ENCODE measurements at regions not wholly inside any gene's neighbourhood (a gene's known extent, or its start where the extent isn't known, plus 50 kb on each side); places are given as distances from the start of the nearest gene placed in this dataset.

GRCh38 chr2:149984311-149984710, 396.7 kb upstream of the MMADHC start:
- TF ChIP-seq ZNF274 (IDR thresholded peaks at IDR 0.05; ENCODE audit: low read depth, low read length), result no peak
- no peak for TF ChIP-seq SUZ12 (IDR thresholded peaks at IDR 0.05; ENCODE audit: extremely low read depth, insufficient read depth, insufficient read length)
- no peak for TF ChIP-seq YY1 (IDR thresholded peaks at IDR 0.05; ENCODE audit: insufficient read depth, insufficient read length)
- no peaks in the 10 kb centered on the region for H3K27me3 ChIP-seq (ENCODE audit: insufficient read depth, insufficient read length)
- H3K4me3 ChIP-seq (ENCODE audit: insufficient read length, low read depth), result no peak overlapping the region
- no peaks in the 10 kb centered on the region for H3K36me3 ChIP-seq (ENCODE audit: insufficient read depth, insufficient read length, low read length)
- no peaks in the 10 kb centered on the region for H3K4me1 ChIP-seq (ENCODE audit: insufficient read depth, insufficient read length)
- H3K9me3 ChIP-seq (ENCODE audit: insufficient read depth, low read length), result no peaks in the 10 kb centered on the region
- DNase-seq (ENCODE audit: low read depth, low spot score), result no peak
- no peak overlapping the region for H3K9ac ChIP-seq (ENCODE audit: insufficient read length, low read depth)

- DNase-seq (ENCODE audit: low read depth, low spot score), result no peak
Observed at GRCh38 chr2:149972066-149972465, 384.5 kb upstream of the MMADHC start.

GRCh38 chr2:149954981-149955600, 367.5 kb upstream of the MMADHC start:
- no peak for TF ChIP-seq ZNF274 (IDR thresholded peaks at IDR 0.05; ENCODE audit: low read depth, low read length)
- TF ChIP-seq YY1 (IDR thresholded peaks at IDR 0.05; ENCODE audit: insufficient read depth, insufficient read length), result no peak
- TF ChIP-seq SUZ12 (IDR thresholded peaks at IDR 0.05; ENCODE audit: extremely low read depth, insufficient read depth, insufficient read length), result no peak
- DNase-seq (ENCODE audit: low read depth, low spot score), result no peak
- H3K36me3 ChIP-seq (ENCODE audit: insufficient read depth, insufficient read length, low read length), result no peaks in the 10 kb centered on the region
- H3K4me3 ChIP-seq (ENCODE audit: insufficient read length, low read depth), result no peak overlapping the region
- no peaks in the 10 kb centered on the region for H3K27me3 ChIP-seq (ENCODE audit: insufficient read depth, insufficient read length)
- no peaks in the 10 kb centered on the region for H3K9me3 ChIP-seq (ENCODE audit: insufficient read depth, low read length)
- no peak overlapping the region for H3K9ac ChIP-seq (ENCODE audit: insufficient read length, low read depth)
- H3K4me1 ChIP-seq (ENCODE audit: insufficient read depth, insufficient read length), result no peaks in the 10 kb centered on the region

More at GRCh38 chr2:149972066-149972465, 384.5 kb upstream of the MMADHC start:
- H3K9ac ChIP-seq (ENCODE audit: insufficient read length, low read depth), result no peak overlapping the region
- no peak overlapping the region for H3K4me3 ChIP-seq (ENCODE audit: insufficient read length, low read depth)
- no peaks in the 10 kb centered on the region for H3K27me3 ChIP-seq (ENCODE audit: insufficient read depth, insufficient read length)
- no peaks in the 10 kb centered on the region for H3K36me3 ChIP-seq (ENCODE audit: insufficient read depth, insufficient read length, low read length)
- H3K9me3 ChIP-seq (ENCODE audit: insufficient read depth, low read length), result no peaks in the 10 kb centered on the region
- H3K4me1 ChIP-seq (ENCODE audit: insufficient read depth, insufficient read length), result no peaks in the 10 kb centered on the region
- TF ChIP-seq ZNF274 (IDR thresholded peaks at IDR 0.05; ENCODE audit: low read depth, low read length) (no peak), SUZ12 (IDR thresholded peaks at IDR 0.05; ENCODE audit: extremely low read depth, insufficient read depth, insufficient read length) (no peak), YY1 (IDR thresholded peaks at IDR 0.05; ENCODE audit: insufficient read depth, insufficient read length) (no peak)

GRCh38 chr2:149953627-149954026, 366.1 kb upstream of the MMADHC start:
- DNase-seq (ENCODE audit: low read depth, low spot score), result no peak
- TF ChIP-seq YY1 (IDR thresholded peaks at IDR 0.05; ENCODE audit: insufficient read depth, insufficient read length) (no peak), SUZ12 (IDR thresholded peaks at IDR 0.05; ENCODE audit: extremely low read depth, insufficient read depth, insufficient read length) (no peak), ZNF274 (IDR thresholded peaks at IDR 0.05; ENCODE audit: low read depth, low read length) (no peak)
- Histone ChIP-seq H3K36me3 (ENCODE audit: insufficient read depth, insufficient read length, low read length) (no peaks in the 10 kb centered on the region), H3K27me3 (ENCODE audit: insufficient read depth, insufficient read length) (no peaks in the 10 kb centered on the region), H3K9ac (ENCODE audit: insufficient read length, low read depth) (no peak overlapping the region), H3K9me3 (ENCODE audit: insufficient read depth, low read length) (no peaks in the 10 kb centered on the region), H3K4me3 (ENCODE audit: insufficient read length, low read depth) (no peak overlapping the region), H3K4me1 (ENCODE audit: insufficient read depth, insufficient read length) (no peaks in the 10 kb centered on the region)

GRCh38 chr2:149931486-149931885, 343.9 kb upstream of the MMADHC start:
- Histone ChIP-seq H3K36me3 (ENCODE audit: insufficient read depth, insufficient read length, low read length) (no peaks in the 10 kb centered on the region), H3K9ac (ENCODE audit: insufficient read length, low read depth) (no peak overlapping the region), H3K9me3 (ENCODE audit: insufficient read depth, low read length) (no peaks in the 10 kb centered on the region), H3K4me1 (ENCODE audit: insufficient read depth, insufficient read length) (no peaks in the 10 kb centered on the region), H3K27me3 (ENCODE audit: insufficient read depth, insufficient read length) (no peaks in the 10 kb centered on the region), H3K4me3 (ENCODE audit: insufficient read length, low read depth) (no peak overlapping the region)
- DNase-seq (ENCODE audit: low read depth, low spot score), result no peak
- no peak for TF ChIP-seq ZNF274 (IDR thresholded peaks at IDR 0.05; ENCODE audit: low read depth, low read length)

- no peak overlapping the region for H3K4me3 ChIP-seq (ENCODE audit: insufficient read length, low read depth)
- DNase-seq (ENCODE audit: low read depth, low spot score), result no peak
- no peak overlapping the region for H3K9ac ChIP-seq (ENCODE audit: insufficient read length, low read depth)
- TF ChIP-seq SUZ12 (IDR thresholded peaks at IDR 0.05; ENCODE audit: extremely low read depth, insufficient read depth, insufficient read length) (no peak), ZNF274 (IDR thresholded peaks at IDR 0.05; ENCODE audit: low read depth, low read length) (no peak), YY1 (IDR thresholded peaks at IDR 0.05; ENCODE audit: insufficient read depth, insufficient read length) (no peak)
- no peaks in the 10 kb centered on the region for H3K36me3 ChIP-seq (ENCODE audit: insufficient read depth, insufficient read length, low read length)
- no peaks in the 10 kb centered on the region for H3K4me1 ChIP-seq (ENCODE audit: insufficient read depth, insufficient read length)
- H3K27me3 ChIP-seq (ENCODE audit: insufficient read depth, insufficient read length), result no peaks in the 10 kb centered on the region
- no peaks in the 10 kb centered on the region for H3K9me3 ChIP-seq (ENCODE audit: insufficient read depth, low read length)
Observed at GRCh38 chr2:149928011-149928410, 340.4 kb upstream of the MMADHC start.

- DNase-seq (ENCODE audit: low read depth, low spot score), result no peak
- TF ChIP-seq YY1 (IDR thresholded peaks at IDR 0.05; ENCODE audit: insufficient read depth, insufficient read length), result no peak
- no peak for TF ChIP-seq ZNF274 (IDR thresholded peaks at IDR 0.05; ENCODE audit: low read depth, low read length)
- TF ChIP-seq SUZ12 (IDR thresholded peaks at IDR 0.05; ENCODE audit: extremely low read depth, insufficient read depth, insufficient read length), result no peak
- H3K9ac ChIP-seq (ENCODE audit: insufficient read length, low read depth), result no peak overlapping the region
- no peaks in the 10 kb centered on the region for H3K4me1 ChIP-seq (ENCODE audit: insufficient read depth, insufficient read length)
- H3K4me3 ChIP-seq (ENCODE audit: insufficient read length, low read depth), result no peak overlapping the region
- no peaks in the 10 kb centered on the region for H3K36me3 ChIP-seq (ENCODE audit: insufficient read depth, insufficient read length, low read length)
- H3K9me3 ChIP-seq (ENCODE audit: insufficient read depth, low read length), result no peaks in the 10 kb centered on the region
- H3K27me3 ChIP-seq (ENCODE audit: insufficient read depth, insufficient read length), result no peaks in the 10 kb centered on the region
Observed at GRCh38 chr2:149926149-149926548, 338.6 kb upstream of the MMADHC start.
